Endothelial cell of umbilical vein (primary cell): ENCODE measurements at regions not wholly inside any gene's neighbourhood (a gene's known extent, or its start where the extent isn't known, plus 50 kb on each side); places are given as distances from the start of the nearest gene placed in this dataset.

Source experiments
- BruUV-seq: library from RNA; stranded (reverse); fragments of 400-500 nt; replicated peaks from 2 replicates; lab custom pipeline; 2021; lab: Mats Ljungman, UMichigan
- CTCF ChIA-PET: fragments of 300-600, 350-600 bp; sonication (Branson Sonifier 250); formaldehyde crosslinking; loops from one replicate; lab custom pipeline; 2021; ENCODE audit warnings: antibody characterized with exemption, inconsistent platforms; lab: Charles Lee
- POLR2A ChIA-PET: fragments of 300-600, 350-600 bp; sonication (Branson Sonifier 250); formaldehyde crosslinking; loops from one replicate; lab custom pipeline; 2021; ENCODE audit warnings: antibody characterized with exemption, inconsistent platforms; lab: Charles Lee
- DNase-seq: peaks from one replicate; pipeline ENCODE4 v3.0.0-alpha.2; 2011; ENCODE audit warnings: low read depth, low spot score
- FAIRE-seq: peaks from 2 replicates; lab custom pipeline; 2011; peaks lifted over from hg19 to GRCh38; lab: Jason Lieb, UNC
- H2AFZ ChIP-seq: 2 replicates; pipeline ENCODE4 v1.6.0; 2012; ENCODE audit warnings: low read depth, low read length, control low read depth, inconsistent platforms
- H3K27ac ChIP-seq: 2 replicates; pipeline ENCODE4 v1.5.1; 2011; ENCODE audit warnings: low read depth, mild to moderate bottlenecking, control low read depth, low read length, moderate library complexity; ENCODE audit not compliant: insufficient read depth
- H3K27me3 ChIP-seq, 2 experiments: 2 replicates each; pipeline versions ENCODE4 v1.6.0 to v1.6.1; 2011; ENCODE audit warnings: low read length in 2 of 2, mixed read lengths in 1 of 2; ENCODE audit not compliant: control insufficient read depth in 2 of 2, insufficient read depth in 2 of 2
- H3K36me3 ChIP-seq, 2 experiments: 2 replicates in 1 of 2; 3 replicates in 1 of 2; pipeline ENCODE4 v1.5.1; 2011; ENCODE audit warnings: low read length in 2 of 2, mild to moderate bottlenecking in 1 of 2, moderate library complexity in 1 of 2; ENCODE audit not compliant: control insufficient read depth in 2 of 2, insufficient read depth in 2 of 2; ENCODE audit errors: extremely low read depth in 1 of 2
- H3K4me1 ChIP-seq: 3 replicates; pipeline ENCODE4 v1.5.1; 2011; ENCODE audit warnings: mild to moderate bottlenecking, low read length; ENCODE audit not compliant: control insufficient read depth, insufficient read depth; ENCODE audit errors: extremely low read depth
- H3K4me2 ChIP-seq: 2 replicates; pipeline ENCODE4 v1.6.1; 2011; ENCODE audit warnings: low read length, control low read depth, mixed read lengths; ENCODE audit not compliant: insufficient read depth
- H3K4me3 ChIP-seq, 3 experiments: fragments of 200-600 bp in 1 of 3; sonication (generic), shearing (Covaris generic) in 1 of 3; replicated peaks in 1 of 3; 2 replicates each; pipeline ENCODE4 v1.5.1; 2011 to 2016; ENCODE audit warnings: control low read depth in 3 of 3, low read length in 3 of 3, mild to moderate bottlenecking in 2 of 3, inconsistent platforms in 1 of 3, low read depth in 1 of 3, moderate library complexity in 1 of 3; ENCODE audit not compliant: insufficient read depth in 1 of 3
- H3K79me2 ChIP-seq: 2 replicates; pipeline ENCODE4 v1.6.0; 2012; ENCODE audit warnings: low read length, inconsistent platforms; ENCODE audit not compliant: control insufficient read depth, insufficient read depth
- H3K9ac ChIP-seq: replicated peaks from 2 replicates; pipeline ENCODE3; 2011; ENCODE audit warnings: low read length, control low read depth; ENCODE audit not compliant: insufficient read depth; ENCODE audit errors: extremely low read depth
- H3K9me1 ChIP-seq: replicated peaks from 3 replicates; pipeline ENCODE4 v1.6.0; 2011; ENCODE audit warnings: mild to moderate bottlenecking, low read length; ENCODE audit not compliant: control insufficient read depth, insufficient read depth; ENCODE audit errors: extremely low read depth
- H3K9me3 ChIP-seq: replicated peaks from 2 replicates; pipeline ENCODE4 v1.5.1; 2012; ENCODE audit warnings: low read length, inconsistent platforms; ENCODE audit not compliant: control insufficient read depth, insufficient read depth
- H4K20me1 ChIP-seq: replicated peaks from 2 replicates; pipeline ENCODE3; 2011; ENCODE audit warnings: mild to moderate bottlenecking, low read length; ENCODE audit not compliant: control insufficient read depth, insufficient read depth; ENCODE audit errors: extremely low read depth
- CTCF ChIP-seq, 2 donors: IDR thresholded peaks; 1 replicate in 1 of 2; 2 replicates in 1 of 2; pipeline ENCODE4 v1.5.1; 2011; ENCODE audit warnings: low read length in 2 of 2, mild to moderate bottlenecking in 2 of 2, moderate library complexity in 2 of 2, control low read depth in 1 of 2, inconsistent platforms in 1 of 2, low read depth in 1 of 2; ENCODE audit not compliant: insufficient read depth in 1 of 2; ENCODE audit errors: extremely low read depth in 1 of 2
- EZH2 ChIP-seq: IDR thresholded peaks from 2 replicates; pipeline ENCODE4 v1.6.1; 2012; ENCODE audit warnings: borderline replicate concordance, low read depth, mild to moderate bottlenecking, moderate library complexity, low read length, inconsistent platforms; ENCODE audit not compliant: severe bottlenecking
- FOS ChIP-seq: IDR thresholded peaks from 2 replicates; pipeline ENCODE4 v1.6.1; 2011; ENCODE audit warnings: mild to moderate bottlenecking, low read length, moderate library complexity, borderline replicate concordance; ENCODE audit not compliant: insufficient read depth
- GATA2 ChIP-seq: IDR thresholded peaks from 2 replicates; pipeline ENCODE4 v1.7.0; 2011; ENCODE audit warnings: low read depth, mild to moderate bottlenecking, moderate library complexity, mixed read lengths, low read length; ENCODE audit not compliant: insufficient read length, insufficient read depth
- JUN ChIP-seq: IDR thresholded peaks from 2 replicates; pipeline ENCODE4 v1.6.1; 2011; ENCODE audit warnings: borderline replicate concordance, low read depth; ENCODE audit not compliant: insufficient read length, insufficient read depth
- MAX ChIP-seq: IDR thresholded peaks from 2 replicates; pipeline ENCODE4 v1.6.1; 2011; ENCODE audit not compliant: insufficient read depth, insufficient read length
- MYC ChIP-seq: IDR thresholded peaks from one replicate; pipeline ENCODE4 v1.6.1; 2011; ENCODE audit warnings: mild to moderate bottlenecking, low read depth, low read length
- POLR2A ChIP-seq: IDR thresholded peaks from 2 replicates; pipeline ENCODE4 v1.6.1; 2012; ENCODE audit warnings: low read depth, mild to moderate bottlenecking, control low read depth, low read length
- POLR2AphosphoS5 ChIP-seq: IDR thresholded peaks from 2 replicates; pipeline ENCODE4 v1.6.1; 2012; ENCODE audit warnings: low read depth, mild to moderate bottlenecking, control low read depth, low read length, moderate library complexity; ENCODE audit not compliant: insufficient read depth
- dilution Hi-C: fragments of 300-500 bp; cut with MboI; formaldehyde crosslinking; loops from one replicate; pipeline ENCODE4 v1.15.0; 2019; ENCODE audit warnings: low sequenced_read_pairs; ENCODE audit not compliant: extremely low pct_ligation_motif_present
- intact Hi-C: fragments of 100-400 bp; cut with micrococcal nuclease; formaldehyde crosslinking; loops from one replicate; pipeline ENCODE4 v1.10.0; 2022

GRCh38 chr18:10314066-10314465 is 140.4 kb upstream of the APCDD1 start:
- DNase-seq: no peak
- Histone ChIP-seq H3K27me3 (peaks cover 7 to 12% of the 10 kb centered on the region in 2 experiments), H3K36me3 (no peaks in the 10 kb centered on the region), H2AFZ (no peak overlapping the region), H4K20me1 (no peaks in the 10 kb centered on the region), H3K79me2 (no peaks in the 10 kb centered on the region), H3K4me3 (no peak overlapping the region), H3K4me2 (no peak overlapping the region), H3K27ac (no peak overlapping the region), H3K4me1 (no peaks in the 10 kb centered on the region), H3K9me3 (no peaks in the 10 kb centered on the region), H3K9me1 (no peaks in the 10 kb centered on the region), H3K9ac (no peak overlapping the region)
- no TSS peak for BruUV-seq
- POLR2A ChIA-PET: no interaction called here
- FAIRE-seq: no peak
- CTCF ChIA-PET: no interaction called here
- intact Hi-C loops (no loop called here), dilution Hi-C loops (no loop called here)
- no peak for TF ChIP-seq MAX
- TF ChIP-seq FOS: no peak
- TF ChIP-seq JUN: no peak
- TF ChIP-seq CTCF (IDR thresholded peaks at IDR 0.05; ENCODE audit: extremely low read depth in 1 of 2, insufficient read depth in 1 of 2, low read depth in 1 of 2, low read length in 2 of 2): no peak
- TF ChIP-seq POLR2AphosphoS5: no peak
- TF ChIP-seq POLR2A: no peak
- no peak for TF ChIP-seq EZH2
- TF ChIP-seq GATA2: no peak
- no peak for TF ChIP-seq MYC
